ENCODE measurements at regions not wholly inside any gene's neighbourhood (a gene's known extent, or its start where the extent isn't known, plus 50 kb on each side); places are given as distances from the start of the nearest gene placed in this dataset.

GRCh38 chr18:61080954-61081528 lies 252.2 kb upstream of the CDH20 start (continued):
- TF ChIP-seq PRDM10 (IDR thresholded peaks at IDR 0.05; ENCODE audit: partially characterized antibody) (no peak), RUNX1 (IDR thresholded peaks at IDR 0.05; ENCODE audit: low read depth) (no peak), NONO (IDR thresholded peaks at IDR 0.05; ENCODE audit: low read depth in 2 of 2, low read length in 1 of 2) (no peak), MLLT1 (IDR thresholded peaks at IDR 0.05) (no peak)

GRCh38 chr18:61082976-61083630 lies 250.1 kb upstream of the CDH20 start:
- H3K4me3 ChIP-seq = no peak overlapping the region
- H3K4me2 ChIP-seq (ENCODE audit: insufficient read depth, low read length) = no peak overlapping the region
- no peaks in the 10 kb centered on the region for H3K9me3 ChIP-seq (replicated peaks; ENCODE audit: control insufficient read depth, insufficient read depth, low read depth, low read length)
- H3K79me2 ChIP-seq (ENCODE audit: control insufficient read depth, insufficient read depth, low read length) = no peaks in the 10 kb centered on the region
- H3K36me3 ChIP-seq (ENCODE audit: control insufficient read depth, insufficient read depth, low read length) = no peaks in the 10 kb centered on the region
- no peak overlapping the region for H3K27ac ChIP-seq (ENCODE audit: extremely low read depth, low read depth, low read length)
- no peaks in the 10 kb centered on the region for H3K9me1 ChIP-seq (ENCODE audit: control insufficient read depth, insufficient read depth, low read length)
- BruUV-seq (replicated peaks) = no TSS peak
- no peak for ATAC-seq
- no peaks in the 10 kb centered on the region for H3K27me3 ChIP-seq (ENCODE audit: control insufficient read depth in 2 of 2, insufficient read depth in 2 of 2, low read length in 2 of 2)
- in situ Hi-C loops (cut with MboI) = no loop called here
- no peak overlapping the region for H3K9ac ChIP-seq (ENCODE audit: insufficient read depth in 1 of 2, low read depth in 2 of 2, low read length in 2 of 2)
- intact Hi-C loops (cut with micrococcal nuclease) = no loop called here
- CTCF ChIA-PET (ENCODE audit: low intra/inter-chr PET ratio) = no interaction called here
- TF ChIP-seq MEIS2 (IDR thresholded peaks at IDR 0.05; ENCODE audit: partially characterized antibody) = no peak
- no peak for TF ChIP-seq ZC3H11A (IDR thresholded peaks at IDR 0.05; ENCODE audit: low read depth, low read length)
- TF ChIP-seq TCFL5 (CRISPR knock-in tag; conservative IDR thresholded peaks at IDR 0.05) = no peak
- no peak for TF ChIP-seq E2F4 (CRISPR knock-in tag; IDR thresholded peaks at IDR 0.05; ENCODE audit: low read depth)
- TF ChIP-seq KLF13 (tag; IDR thresholded peaks at IDR 0.05; ENCODE audit: borderline replicate concordance, low read depth) = no peak
- TF ChIP-seq ZC3H8 (IDR thresholded peaks at IDR 0.05) = no peak
- no peak for TF ChIP-seq CBFA2T2 (conservative IDR thresholded peaks at IDR 0.05)
- no peak for TF ChIP-seq GATA2 (CRISPR knock-in tag; IDR thresholded peaks at IDR 0.05)
- no peak for FAIRE-seq
- WGBS (ENCODE audit: insufficient coverage, low coverage, missing lambda C conversion rate) = 0% methylated on average over 2 of the region's 2 CpGs
- POLR2A ChIA-PET = no interaction called here
- no peaks in the 10 kb centered on the region for H3K4me1 ChIP-seq (replicated peaks in 1 of 2; ENCODE audit: control insufficient read depth in 2 of 2, insufficient read depth in 2 of 2, low read length in 2 of 2)
- no peaks in the 10 kb centered on the region for H4K20me1 ChIP-seq (replicated peaks; ENCODE audit: control insufficient read depth, insufficient read depth, low read length)
- no peak overlapping the region for H2AFZ ChIP-seq (ENCODE audit: low read depth, low read length)
- DNase-seq (ENCODE audit: extremely low read depth in 1 of 4, low spot score in 3 of 4) = no peak
